ENCODE measurements at regions not wholly inside any gene's neighbourhood (a gene's known extent, or its start where the extent isn't known, plus 50 kb on each side); places are given as distances from the start of the nearest gene placed in this dataset.
"Not testable (repeated sequence)": the region's sequence is repeated elsewhere in the genome, so short reads cannot be mapped to it uniquely, and the experiment has no call there.

GRCh38 chr22:22362936-22363335 is 118.3 kb downstream of the VPREB1 start:
- no peak overlapping the region for H3K4me3 Mint-ChIP-seq
- H3K9me3 Mint-ChIP-seq = no peaks in the 10 kb centered on the region
- ChIA-PET CTCF (interaction anchor here (1.7 kb wide), 1 partner anchor 59 kb away, joined by 4 read pairs; no protein-coding TSS in a partner anchor), POLR2A (no interaction called here)
- H3K36me3 Mint-ChIP-seq = no peaks in the 10 kb centered on the region
- DNase-seq = no peak
- no peaks in the 10 kb centered on the region for H3K4me1 Mint-ChIP-seq (ENCODE audit: low read depth)
- H3K27ac Mint-ChIP-seq = no peak overlapping the region
- peaks cover 38% of the 10 kb centered on the region for H3K27me3 Mint-ChIP-seq
- intact Hi-C loops (cut with micrococcal nuclease) = no loop called here

DNA sequence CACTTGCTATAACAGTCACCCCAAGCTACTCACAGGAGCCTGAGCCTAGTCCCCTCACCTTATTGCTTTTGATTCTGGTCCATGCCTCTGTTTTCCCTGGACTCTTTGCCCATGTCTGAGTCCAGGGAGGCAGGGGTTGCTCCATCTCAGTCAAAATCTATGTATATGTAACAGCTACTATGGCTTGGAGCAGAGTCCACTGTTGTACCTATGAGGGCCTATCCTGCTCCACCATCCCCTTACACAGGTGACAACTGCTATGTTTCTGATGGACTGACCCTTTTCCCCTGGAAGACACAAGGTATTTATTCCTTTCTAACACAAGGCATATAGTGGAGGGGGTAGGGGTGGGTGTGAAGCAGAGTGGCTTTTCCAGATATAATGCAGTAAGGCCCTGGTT is 119.6 kb downstream of the VPREB1 start:
- no peaks in the 10 kb centered on the region for H3K9me3 Mint-ChIP-seq
- intact Hi-C loops (cut with micrococcal nuclease) = no loop called here
- peaks cover 38% of the 10 kb centered on the region for H3K27me3 Mint-ChIP-seq
- ChIA-PET POLR2A (no interaction called here), CTCF (interaction anchor here (1.7 kb wide), 1 partner anchor 58 kb away, joined by 4 read pairs; no protein-coding TSS in a partner anchor)
- no peak for DNase-seq
- H3K4me3 Mint-ChIP-seq = no peak overlapping the region
- no peaks in the 10 kb centered on the region for H3K4me1 Mint-ChIP-seq (ENCODE audit: low read depth)
- H3K36me3 Mint-ChIP-seq = no peaks in the 10 kb centered on the region
- H3K27ac Mint-ChIP-seq = no peak overlapping the region

DNA sequence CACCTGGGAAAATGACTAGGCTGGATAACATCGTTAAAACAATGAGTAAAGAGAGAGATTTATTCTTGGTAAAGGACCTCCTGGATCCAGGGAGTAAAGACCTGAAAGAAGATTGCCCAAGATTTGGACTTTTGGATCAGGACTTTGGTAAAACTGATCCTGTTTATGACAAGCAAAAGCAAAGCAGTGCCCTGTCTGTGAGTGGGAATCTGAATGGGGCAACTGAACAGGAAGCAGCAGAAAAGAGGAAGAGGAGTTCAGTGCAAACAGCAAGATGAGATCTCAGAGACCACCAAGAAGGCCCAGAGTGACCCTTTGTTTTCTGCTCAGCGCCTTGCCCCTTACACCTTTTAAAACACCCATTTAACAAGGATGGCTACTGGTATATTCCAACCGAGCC is 122.0 kb downstream of the VPREB1 start:
- ChIA-PET CTCF (no interaction called here), POLR2A (no interaction called here)
- Mint-ChIP-seq H3K27me3 (peaks cover 43% of the 10 kb centered on the region), H3K27ac (no peak overlapping the region), H3K4me3 (no peak overlapping the region), H3K9me3 (no peaks in the 10 kb centered on the region), H3K4me1 (ENCODE audit: low read depth) (no peaks in the 10 kb centered on the region), H3K36me3 (no peaks in the 10 kb centered on the region)
- no peak for DNase-seq
- intact Hi-C loops (cut with micrococcal nuclease) = no loop called here

GRCh38 chr22:22368516-22368915 is 123.9 kb downstream of the VPREB1 start:
- DNase-seq = no peak
- H3K4me1 Mint-ChIP-seq (ENCODE audit: low read depth) = no peaks in the 10 kb centered on the region
- ChIA-PET POLR2A (no interaction called here), CTCF (no interaction called here)
- no peak overlapping the region for H3K4me3 Mint-ChIP-seq
- H3K36me3 Mint-ChIP-seq = no peaks in the 10 kb centered on the region
- no peaks in the 10 kb centered on the region for H3K9me3 Mint-ChIP-seq
- intact Hi-C loops (cut with micrococcal nuclease) = no loop called here
- H3K27ac Mint-ChIP-seq = no peak overlapping the region
- H3K27me3 Mint-ChIP-seq = peaks cover 41% of the 10 kb centered on the region

DNA sequence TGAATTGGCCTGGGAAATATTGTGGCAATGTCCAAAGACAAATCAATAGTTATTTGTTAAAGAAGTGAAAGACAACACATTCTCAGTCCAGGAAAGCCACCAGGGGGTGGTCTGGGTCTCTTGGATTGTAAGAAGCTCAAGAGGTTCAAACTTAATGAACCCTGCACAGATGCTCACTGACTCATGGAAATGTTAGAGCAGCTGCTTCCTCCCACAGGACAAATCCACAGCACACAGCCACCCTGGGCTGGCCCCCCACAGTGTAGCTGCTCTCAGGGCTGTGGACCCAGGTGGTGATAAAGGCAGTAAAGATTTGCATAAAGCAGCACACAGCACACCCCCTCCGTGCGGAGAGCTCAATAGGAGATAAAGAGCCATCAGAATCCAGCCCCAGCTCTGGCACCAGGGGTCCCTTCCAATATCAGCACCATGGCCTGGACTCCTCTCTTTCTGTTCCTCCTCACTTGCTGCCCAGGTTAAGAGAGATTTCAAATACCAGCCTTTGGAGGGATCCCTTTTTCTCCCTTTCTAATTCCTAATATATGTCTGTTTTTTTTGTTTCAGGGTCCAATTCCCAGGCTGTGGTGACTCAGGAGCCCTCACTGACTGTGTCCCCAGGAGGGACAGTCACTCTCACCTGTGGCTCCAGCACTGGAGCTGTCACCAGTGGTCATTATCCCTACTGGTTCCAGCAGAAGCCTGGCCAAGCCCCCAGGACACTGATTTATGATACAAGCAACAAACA is 124.8 kb downstream of the VPREB1 start:
- H3K27ac Mint-ChIP-seq; CTCF ChIA-PET; DNase-seq; intact Hi-C loops (cut with micrococcal nuclease); H3K36me3 Mint-ChIP-seq; H3K9me3 Mint-ChIP-seq; POLR2A ChIA-PET; H3K4me1 Mint-ChIP-seq (ENCODE audit: low read depth); H3K4me3 Mint-ChIP-seq: not testable (repeated sequence)
- H3K27me3 Mint-ChIP-seq = peaks cover 41% of the 10 kb centered on the region

DNA sequence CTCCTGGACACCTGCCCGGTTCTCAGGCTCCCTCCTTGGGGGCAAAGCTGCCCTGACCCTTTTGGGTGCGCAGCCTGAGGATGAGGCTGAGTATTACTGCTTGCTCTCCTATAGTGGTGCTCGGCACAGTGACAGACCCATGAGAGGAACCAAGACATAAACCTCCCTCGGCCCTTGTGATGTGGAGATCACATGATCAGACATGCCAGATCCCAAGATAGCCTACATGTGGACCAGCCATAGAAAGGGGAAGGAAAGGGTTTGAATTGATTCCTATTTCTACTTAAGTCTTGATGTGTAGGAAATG is 125.3 kb downstream of the VPREB1 start:
- CTCF ChIA-PET = no interaction called here
- no peak overlapping the region for H3K4me3 Mint-ChIP-seq

GRCh38 chr22:22371031-22371541 is 126.5 kb downstream of the VPREB1 start:
- CTCF ChIA-PET = interaction anchor here (1.0 kb wide), 1 partner anchor 28 kb away, joined by 4 read pairs; no protein-coding TSS in a partner anchor

More for the DNA sequence above, 125.3 kb downstream of the VPREB1 start:
- H3K4me1 Mint-ChIP-seq (ENCODE audit: low read depth) = no peaks in the 10 kb centered on the region
- H3K9me3 Mint-ChIP-seq = no peaks in the 10 kb centered on the region
- no peak for DNase-seq
- peaks cover 38% of the 10 kb centered on the region for H3K27me3 Mint-ChIP-seq
- no peak overlapping the region for H3K27ac Mint-ChIP-seq
- POLR2A ChIA-PET = no interaction called here
- no peaks in the 10 kb centered on the region for H3K36me3 Mint-ChIP-seq
- intact Hi-C loops (cut with micrococcal nuclease) = no loop called here

DNA sequence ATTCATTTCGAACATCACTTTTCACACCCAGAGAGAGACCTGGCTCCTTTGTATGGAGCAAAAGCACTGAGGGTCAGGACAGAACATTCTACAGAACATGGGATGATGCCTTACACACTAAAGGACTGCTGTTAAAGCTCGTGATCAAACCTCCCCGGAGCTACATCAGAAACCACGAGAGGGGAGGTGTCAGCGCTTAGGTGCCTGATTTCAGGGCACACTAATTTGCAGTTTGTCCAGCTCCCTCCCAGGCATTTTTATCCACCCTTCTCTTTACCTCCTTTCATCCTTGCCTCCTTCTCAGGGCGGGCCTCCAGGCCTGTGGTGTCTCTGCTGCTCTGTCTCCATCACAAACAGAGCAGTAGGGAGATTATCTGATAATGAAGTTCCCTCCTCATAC is 127.5 kb downstream of the VPREB1 start:
- no peak for DNase-seq
- CTCF ChIA-PET = interaction anchor here (0.7 to 1.0 kb wide), 2 partner anchors 29 to 56 kb away, joined by 3 to 4 read pairs; no protein-coding TSS in a partner anchor
- POLR2A ChIA-PET = no interaction called here

More at GRCh38 chr22:22371031-22371541, 126.5 kb downstream of the VPREB1 start:
- POLR2A ChIA-PET = no interaction called here
- intact Hi-C loops (cut with micrococcal nuclease) = no loop called here
- DNase-seq = no peak
- Mint-ChIP-seq H3K27me3 (peaks cover 42% of the 10 kb centered on the region), H3K9me3 (no peaks in the 10 kb centered on the region), H3K4me1 (ENCODE audit: low read depth) (no peaks in the 10 kb centered on the region), H3K36me3 (no peaks in the 10 kb centered on the region), H3K4me3 (no peak overlapping the region), H3K27ac (no peak overlapping the region)

DNA sequence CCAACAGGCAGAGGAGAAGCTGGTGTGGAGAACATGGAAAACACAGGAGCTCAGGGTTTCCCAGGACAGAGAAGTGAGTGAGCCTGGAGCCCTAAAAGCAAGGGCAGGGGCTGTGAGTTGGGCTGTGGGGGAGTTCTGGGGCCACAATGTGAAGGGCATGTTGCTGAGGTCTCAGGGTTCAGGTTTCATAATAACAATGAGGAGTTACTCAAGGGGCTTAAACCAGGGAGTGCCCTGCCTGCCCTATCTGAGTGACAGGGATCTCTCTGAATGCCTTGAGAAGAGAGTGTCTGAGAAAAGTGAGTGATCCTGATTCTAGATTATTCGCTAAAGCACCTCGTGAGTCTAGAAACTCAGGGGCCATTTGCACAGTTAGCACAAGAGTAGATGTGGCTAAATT is 129.6 kb downstream of the VPREB1 start:
- intact Hi-C loops (cut with micrococcal nuclease) = no loop called here
- no peaks in the 10 kb centered on the region for H3K9me3 Mint-ChIP-seq
- no peak overlapping the region for H3K27ac Mint-ChIP-seq
- ChIA-PET POLR2A (no interaction called here), CTCF (interaction anchor here (1.0 kb wide), 1 partner anchor 11 kb away, joined by 3 read pairs; no protein-coding TSS in a partner anchor)
- H3K36me3 Mint-ChIP-seq = no peaks in the 10 kb centered on the region
- peaks cover 42% of the 10 kb centered on the region for H3K27me3 Mint-ChIP-seq
- no peak overlapping the region for H3K4me3 Mint-ChIP-seq
- H3K4me1 Mint-ChIP-seq (ENCODE audit: low read depth) = no peaks in the 10 kb centered on the region
- DNase-seq = no peak

More for the DNA sequence above, 127.5 kb downstream of the VPREB1 start:
- no peaks in the 10 kb centered on the region for H3K9me3 Mint-ChIP-seq
- intact Hi-C loops (cut with micrococcal nuclease) = no loop called here
- H3K27me3 Mint-ChIP-seq = peaks cover 45% of the 10 kb centered on the region
- H3K36me3 Mint-ChIP-seq = no peaks in the 10 kb centered on the region
- no peak overlapping the region for H3K27ac Mint-ChIP-seq
- no peaks in the 10 kb centered on the region for H3K4me1 Mint-ChIP-seq (ENCODE audit: low read depth)
- H3K4me3 Mint-ChIP-seq = no peak overlapping the region

- Mint-ChIP-seq H3K27ac (no peak overlapping the region), H3K36me3 (no peaks in the 10 kb centered on the region), H3K9me3 (no peaks in the 10 kb centered on the region), H3K4me1 (ENCODE audit: low read depth) (no peaks in the 10 kb centered on the region), H3K4me3 (no peak overlapping the region), H3K27me3 (peaks cover 40% of the 10 kb centered on the region)
- ChIA-PET CTCF (interaction anchor here (1.0 kb wide), 1 partner anchor 10 kb away, joined by 3 read pairs; no protein-coding TSS in a partner anchor), POLR2A (no interaction called here)
- DNase-seq = no peak
- intact Hi-C loops (cut with micrococcal nuclease) = no loop called here
Measured at GRCh38 chr22:22374579-22374978, 130.0 kb downstream of the VPREB1 start.

DNA sequence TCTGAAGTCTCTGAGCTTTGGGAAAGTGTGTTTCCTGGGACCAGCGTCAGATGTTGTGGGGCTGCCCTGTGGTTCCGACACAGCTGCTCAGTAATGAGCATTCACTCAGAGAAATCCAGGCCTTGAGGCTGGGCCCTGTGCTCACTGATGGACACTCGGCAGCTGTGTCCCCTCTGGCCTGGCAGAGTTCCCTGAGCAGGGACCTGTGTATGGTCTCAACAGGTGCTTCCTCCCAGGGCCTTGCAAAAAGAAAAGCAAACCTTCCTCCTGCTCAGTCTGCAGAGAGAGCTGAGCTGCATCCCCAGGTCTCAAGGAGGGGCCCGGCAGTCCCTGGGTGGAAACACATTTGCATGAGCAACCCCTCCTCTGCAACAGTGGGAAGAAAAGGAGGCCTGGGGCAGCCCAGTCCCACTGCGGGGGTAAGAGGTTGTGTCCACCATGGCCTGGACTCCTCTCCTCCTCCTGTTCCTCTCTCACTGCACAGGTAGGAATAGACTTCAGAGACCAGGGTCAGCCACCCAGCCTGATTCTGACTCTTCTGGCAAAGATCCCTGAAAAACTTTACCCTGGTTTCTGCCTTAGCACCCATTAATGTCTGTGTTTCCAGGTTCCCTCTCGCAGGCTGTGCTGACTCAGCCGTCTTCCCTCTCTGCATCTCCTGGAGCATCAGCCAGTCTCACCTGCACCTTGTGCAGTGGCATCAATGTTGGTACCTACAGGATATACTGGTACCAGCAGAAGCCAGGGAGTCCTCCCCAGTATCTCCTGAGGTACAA is 131.2 kb downstream of the VPREB1 start:
- no peaks in the 10 kb centered on the region for H3K36me3 Mint-ChIP-seq
- no peaks in the 10 kb centered on the region for H3K4me1 Mint-ChIP-seq (ENCODE audit: low read depth)
- intact Hi-C loops (cut with micrococcal nuclease) = no loop called here
- ChIA-PET POLR2A (no interaction called here), CTCF (no interaction called here)
- peaks cover 43% of the 10 kb centered on the region for H3K27me3 Mint-ChIP-seq
- no peak overlapping the region for H3K27ac Mint-ChIP-seq
- no peak overlapping the region for H3K4me3 Mint-ChIP-seq
- no peaks in the 10 kb centered on the region for H3K9me3 Mint-ChIP-seq
- DNase-seq = no peak

DNA sequence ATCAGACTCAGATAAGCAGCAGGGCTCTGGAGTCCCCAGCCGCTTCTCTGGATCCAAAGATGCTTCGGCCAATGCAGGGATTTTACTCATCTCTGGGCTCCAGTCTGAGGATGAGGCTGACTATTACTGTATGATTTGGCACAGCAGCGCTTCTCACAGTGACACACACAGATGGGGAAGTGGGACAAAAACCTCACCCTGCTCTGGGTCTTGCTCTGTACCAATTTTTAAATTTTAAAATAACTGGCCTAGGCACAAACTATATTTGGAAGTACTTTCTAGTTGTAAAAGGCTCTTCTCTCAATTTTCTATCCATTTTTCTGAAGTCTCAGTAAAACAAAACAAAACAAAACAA is 131.7 kb downstream of the VPREB1 start:
- Mint-ChIP-seq H3K36me3 (no peaks in the 10 kb centered on the region), H3K9me3 (no peaks in the 10 kb centered on the region), H3K4me3 (no peak overlapping the region), H3K27me3 (peaks cover 40% of the 10 kb centered on the region), H3K27ac (no peak overlapping the region), H3K4me1 (ENCODE audit: low read depth) (no peaks in the 10 kb centered on the region)
- POLR2A ChIA-PET = no interaction called here
- CTCF ChIA-PET = no interaction called here
- DNase-seq = no peak
- intact Hi-C loops (cut with micrococcal nuclease) = no loop called here

GRCh38 chr22:22376884-22377283 is 131.7 kb downstream of the ZNF280B start:
- CTCF ChIA-PET; H3K36me3 Mint-ChIP-seq; intact Hi-C loops (cut with micrococcal nuclease); POLR2A ChIA-PET; DNase-seq; H3K4me3 Mint-ChIP-seq; H3K9me3 Mint-ChIP-seq; H3K4me1 Mint-ChIP-seq (ENCODE audit: low read depth); H3K27ac Mint-ChIP-seq: not testable (repeated sequence)
- peaks cover 37% of the 10 kb centered on the region for H3K27me3 Mint-ChIP-seq

All from activated CD4-positive, alpha-beta memory T cell treated with anti-CD3 and anti-CD28 coated beads for 36 hours (primary cell).